Karpas-422 (cell line): ENCODE measurements at regions not wholly inside any gene's neighbourhood (a gene's known extent, or its start where the extent isn't known, plus 50 kb on each side); places are given as distances from the start of the nearest gene placed in this dataset.

ENCODE experiments used
- DNase-seq: peaks from one replicate; pipeline ENCODE4 v3.0.0-alpha.2; 2015
- H2AFZ ChIP-seq: fragments of 200-600 bp; sonication (generic); 2 replicates; pipeline ENCODE4 v1.6.1; 2014; ENCODE audit warnings: antibody characterized with exemption, low read length, mixed read lengths
- H3K27ac ChIP-seq: fragments of 200-600 bp; sonication (generic); 2 replicates; pipeline ENCODE4 v1.5.1; 2014; ENCODE audit warnings: mild to moderate bottlenecking, low read length, moderate library complexity
- H3K27me3 ChIP-seq: fragments of 200-600 bp; sonication (generic); 2 replicates; pipeline ENCODE4 v1.6.1; 2014; ENCODE audit warnings: low read length, mixed read lengths
- H3K36me3 ChIP-seq: fragments of 200-600 bp; sonication (generic); 2 replicates; pipeline ENCODE4 v1.6.1; 2014; ENCODE audit warnings: low read length, mixed read lengths; ENCODE audit not compliant: insufficient read depth
- H3K4me1 ChIP-seq: fragments of 200-600 bp; sonication (generic); 2 replicates; pipeline ENCODE4 v1.6.1; 2014; ENCODE audit warnings: mild to moderate bottlenecking, low read length, mixed read lengths
- H3K4me2 ChIP-seq: fragments of 200-600 bp; sonication (generic); 2 replicates; pipeline ENCODE4 v1.6.1; 2014; ENCODE audit warnings: low read length, low read depth, mild to moderate bottlenecking; ENCODE audit not compliant: poor library complexity, severe bottlenecking
- H3K4me3 ChIP-seq: fragments of 200-600 bp; sonication (generic); 2 replicates; pipeline ENCODE4 v1.5.1; 2014; ENCODE audit warnings: mild to moderate bottlenecking, antibody characterized with exemption, low read length, mixed read lengths
- H3K79me2 ChIP-seq: fragments of 200-600 bp; sonication (generic); 2 replicates; pipeline ENCODE4 v1.6.1; 2014; ENCODE audit warnings: mild to moderate bottlenecking, low read length, mixed read lengths
- H3K9ac ChIP-seq: fragments of 200-600 bp; sonication (generic); 2 replicates; pipeline ENCODE4 v1.6.0; 2014; ENCODE audit warnings: low read length
- H3K9me2 ChIP-seq: fragments of 200-600 bp; sonication (generic), shearing (Covaris generic); replicated peaks from 2 replicates; pipeline ENCODE4 v1.6.0; 2014; ENCODE audit warnings: mild to moderate bottlenecking, low read length, moderate library complexity; ENCODE audit not compliant: insufficient read depth
- H3K9me3 ChIP-seq: fragments of 300-700, 200-600 bp; sonication (generic); 2 replicates; pipeline ENCODE4 v1.6.1; 2014; ENCODE audit warnings: low read length, mixed read lengths
- H4K20me1 ChIP-seq: fragments of 200-600 bp; sonication (generic); 2 replicates; pipeline ENCODE4 v1.6.1; 2014; ENCODE audit warnings: mild to moderate bottlenecking, antibody characterized with exemption, low read length, low read depth; ENCODE audit not compliant: insufficient read depth

DNA sequence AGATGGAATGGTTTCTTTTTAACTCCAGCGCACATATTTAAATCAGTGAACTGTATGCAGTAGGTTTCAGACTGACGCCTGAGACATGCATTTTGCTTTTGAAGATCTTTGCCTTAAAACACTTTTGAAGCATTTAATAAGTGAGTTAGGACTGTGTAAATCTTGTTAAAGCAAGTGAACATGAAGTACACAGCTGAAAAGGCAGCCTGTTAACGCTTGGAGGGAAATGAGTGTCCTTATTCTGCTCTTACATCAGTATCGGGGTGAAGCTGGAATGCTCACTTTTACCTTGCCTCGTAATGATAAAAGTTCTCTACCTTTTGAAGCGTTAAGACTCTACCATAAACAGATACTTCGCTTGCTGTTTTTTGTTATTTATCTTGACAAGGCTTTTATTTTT, 552.2 kb downstream of the ZNF608 start:
- H3K27ac ChIP-seq = no peak overlapping the region
- no peak overlapping the region for H2AFZ ChIP-seq
- no peaks in the 10 kb centered on the region for H3K27me3 ChIP-seq
- no peaks in the 10 kb centered on the region for H3K36me3 ChIP-seq
- H3K4me2 ChIP-seq = no peak overlapping the region
- no peak overlapping the region for H3K4me3 ChIP-seq
- H4K20me1 ChIP-seq = no peaks in the 10 kb centered on the region
- H3K4me1 ChIP-seq = no peaks in the 10 kb centered on the region
- H3K9me2 ChIP-seq = no peaks in the 10 kb centered on the region
- no peaks in the 10 kb centered on the region for H3K9me3 ChIP-seq
- no peak for DNase-seq
- no peak overlapping the region for H3K9ac ChIP-seq
- H3K79me2 ChIP-seq = no peaks in the 10 kb centered on the region

DNA sequence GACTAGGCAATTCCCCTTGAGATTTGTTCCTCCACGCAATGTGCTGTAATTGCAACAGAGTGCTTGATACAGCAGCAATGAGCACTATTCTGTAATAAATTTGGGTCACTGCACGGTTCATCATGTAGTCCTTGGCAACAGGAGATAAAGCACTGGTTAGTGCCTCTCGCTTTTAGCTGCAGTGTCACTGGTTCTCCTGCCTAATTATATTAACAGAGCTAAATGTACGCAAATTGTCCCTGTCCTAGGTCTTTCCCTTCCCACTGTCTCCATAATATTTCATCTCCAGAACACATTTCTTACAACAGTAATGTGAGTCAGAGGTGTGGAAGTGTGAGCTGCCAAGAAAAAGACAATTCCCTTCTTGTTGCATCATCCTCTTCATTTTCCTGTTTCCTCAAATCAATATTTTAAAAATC, 553.1 kb downstream of the ZNF608 start:
- H3K27me3 ChIP-seq = no peaks in the 10 kb centered on the region
- H3K9ac ChIP-seq = no peak overlapping the region
- no peak overlapping the region for H3K4me2 ChIP-seq
- no peaks in the 10 kb centered on the region for H3K9me2 ChIP-seq
- H3K36me3 ChIP-seq = no peaks in the 10 kb centered on the region
- DNase-seq = no peak
- H3K79me2 ChIP-seq = no peaks in the 10 kb centered on the region
- H3K27ac ChIP-seq = no peak overlapping the region
- no peaks in the 10 kb centered on the region for H4K20me1 ChIP-seq
- H3K4me1 ChIP-seq = no peaks in the 10 kb centered on the region
- no peaks in the 10 kb centered on the region for H3K9me3 ChIP-seq
- H2AFZ ChIP-seq = no peak overlapping the region
- no peak overlapping the region for H3K4me3 ChIP-seq

DNA sequence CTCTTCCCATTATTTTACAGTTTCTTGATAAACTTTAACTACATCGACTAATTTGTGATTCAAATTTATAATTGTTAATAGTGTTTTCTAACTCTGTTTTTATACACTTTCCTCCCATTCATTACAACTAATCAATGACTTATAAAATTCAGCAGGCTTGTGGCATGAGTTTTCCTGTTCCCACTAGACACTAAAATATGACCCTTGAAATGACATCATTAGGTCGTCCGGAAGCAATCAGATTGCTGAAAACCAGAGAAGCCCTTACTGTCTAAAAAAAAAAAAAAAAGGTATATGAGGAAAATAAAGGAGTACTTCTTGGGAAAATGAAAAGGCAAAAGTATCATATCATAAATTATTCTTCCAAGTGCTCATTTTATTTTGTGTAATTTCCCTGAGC, 553.7 kb downstream of the ZNF608 start:
- no peak overlapping the region for H3K27ac ChIP-seq
- no peaks in the 10 kb centered on the region for H3K9me2 ChIP-seq
- no peak overlapping the region for H3K4me3 ChIP-seq
- no peak overlapping the region for H3K4me2 ChIP-seq
- H3K9ac ChIP-seq = no peak overlapping the region
- no peaks in the 10 kb centered on the region for H4K20me1 ChIP-seq
- H3K79me2 ChIP-seq = no peaks in the 10 kb centered on the region
- DNase-seq = no peak
- H3K36me3 ChIP-seq = no peaks in the 10 kb centered on the region
- no peak overlapping the region for H2AFZ ChIP-seq
- no peaks in the 10 kb centered on the region for H3K27me3 ChIP-seq
- no peaks in the 10 kb centered on the region for H3K4me1 ChIP-seq
- no peaks in the 10 kb centered on the region for H3K9me3 ChIP-seq

DNA sequence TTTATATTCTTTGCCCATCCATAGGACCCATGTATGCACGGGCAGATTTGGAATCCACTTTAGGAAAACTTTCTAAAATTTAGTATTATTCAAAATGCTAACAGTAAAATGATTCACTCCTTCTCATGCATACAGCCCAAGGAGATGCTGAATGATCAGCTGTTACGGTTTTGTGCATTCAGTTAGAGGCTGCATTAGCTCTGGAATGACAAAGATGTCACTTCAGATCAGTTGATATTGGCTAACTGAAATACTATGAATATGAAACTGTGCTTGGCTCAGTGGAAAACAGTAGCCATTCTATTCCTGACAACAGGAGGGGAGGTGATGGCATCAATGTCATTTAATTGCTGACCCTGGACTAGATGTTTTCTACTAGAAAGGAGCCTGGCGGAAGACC, 560.7 kb downstream of the ZNF608 start:
- no peaks in the 10 kb centered on the region for H4K20me1 ChIP-seq
- H3K36me3 ChIP-seq = no peaks in the 10 kb centered on the region
- no peak overlapping the region for H3K27ac ChIP-seq
- no peak overlapping the region for H2AFZ ChIP-seq
- no peak overlapping the region for H3K4me3 ChIP-seq
- H3K9me2 ChIP-seq = no peaks in the 10 kb centered on the region
- no peaks in the 10 kb centered on the region for H3K79me2 ChIP-seq
- H3K4me2 ChIP-seq = no peak overlapping the region
- no peaks in the 10 kb centered on the region for H3K4me1 ChIP-seq
- no peak overlapping the region for H3K9ac ChIP-seq
- no peaks in the 10 kb centered on the region for H3K27me3 ChIP-seq
- H3K9me3 ChIP-seq = no peaks in the 10 kb centered on the region
- DNase-seq = no peak

DNA sequence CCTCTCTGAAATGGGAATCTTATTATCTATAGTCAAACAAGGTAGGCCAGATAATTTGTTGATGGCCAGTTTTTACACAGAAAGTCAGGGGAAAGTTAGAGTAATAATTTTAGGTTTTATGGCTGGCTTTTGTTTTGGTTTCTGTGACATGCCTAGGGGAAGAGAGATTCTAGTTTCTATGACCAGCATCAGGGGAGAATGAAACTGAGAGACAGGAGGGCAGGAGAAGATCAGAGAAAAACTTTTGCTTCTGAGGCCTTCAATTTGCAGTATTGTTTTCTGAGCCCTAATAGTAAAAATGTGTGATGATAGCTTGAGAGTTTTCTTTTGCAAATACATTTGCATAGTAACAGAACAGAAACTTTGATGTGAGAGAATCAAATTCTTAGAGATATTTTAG, 564.3 kb downstream of the ZNF608 start:
- Histone ChIP-seq H3K9me3 (no peaks in the 10 kb centered on the region), H3K9me2 (no peaks in the 10 kb centered on the region), H3K4me1 (no peaks in the 10 kb centered on the region), H4K20me1 (no peaks in the 10 kb centered on the region), H3K27me3 (no peaks in the 10 kb centered on the region), H3K9ac (no peak overlapping the region), H3K36me3 (no peaks in the 10 kb centered on the region), H3K4me2 (no peak overlapping the region), H3K79me2 (no peaks in the 10 kb centered on the region), H3K27ac (no peak overlapping the region), H2AFZ (no peak overlapping the region), H3K4me3 (no peak overlapping the region)
- no peak for DNase-seq

DNA sequence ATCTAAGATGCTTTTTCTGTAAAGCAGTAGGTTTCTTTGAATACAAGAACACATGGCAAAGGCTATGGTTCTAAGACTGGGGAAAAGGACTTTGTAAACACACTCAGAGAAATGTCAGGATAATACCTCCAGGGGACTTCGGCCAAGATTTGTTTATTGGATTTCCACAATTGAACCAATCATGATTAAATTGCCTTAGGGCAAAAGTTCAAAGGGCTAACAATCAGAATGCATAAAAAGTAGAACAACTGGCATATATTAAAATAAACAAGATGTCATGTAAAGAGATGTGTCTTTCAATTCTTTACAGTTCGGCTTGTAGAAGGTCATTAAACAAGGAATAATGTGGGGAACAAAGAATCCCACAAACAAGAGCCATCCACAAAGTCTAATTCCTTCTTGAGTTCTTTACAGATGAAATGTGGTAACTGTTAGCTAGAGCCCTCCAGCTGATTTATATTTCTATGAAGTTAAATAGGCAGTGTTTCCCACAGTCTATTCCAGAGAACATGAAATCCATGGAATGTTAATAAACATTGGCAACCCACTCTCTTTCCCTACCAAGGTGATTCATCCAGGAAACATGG, 565.5 kb downstream of the ZNF608 start:
- Histone ChIP-seq H3K27me3 (no peaks in the 10 kb centered on the region), H3K9ac (no peak overlapping the region), H3K4me3 (no peak overlapping the region), H3K9me2 (no peaks in the 10 kb centered on the region), H3K9me3 (no peaks in the 10 kb centered on the region), H3K27ac (no peak overlapping the region), H3K4me2 (no peak overlapping the region), H3K79me2 (no peaks in the 10 kb centered on the region), H3K36me3 (no peaks in the 10 kb centered on the region), H2AFZ (no peak overlapping the region), H3K4me1 (no peaks in the 10 kb centered on the region), H4K20me1 (no peaks in the 10 kb centered on the region)
- DNase-seq = no peak

DNA sequence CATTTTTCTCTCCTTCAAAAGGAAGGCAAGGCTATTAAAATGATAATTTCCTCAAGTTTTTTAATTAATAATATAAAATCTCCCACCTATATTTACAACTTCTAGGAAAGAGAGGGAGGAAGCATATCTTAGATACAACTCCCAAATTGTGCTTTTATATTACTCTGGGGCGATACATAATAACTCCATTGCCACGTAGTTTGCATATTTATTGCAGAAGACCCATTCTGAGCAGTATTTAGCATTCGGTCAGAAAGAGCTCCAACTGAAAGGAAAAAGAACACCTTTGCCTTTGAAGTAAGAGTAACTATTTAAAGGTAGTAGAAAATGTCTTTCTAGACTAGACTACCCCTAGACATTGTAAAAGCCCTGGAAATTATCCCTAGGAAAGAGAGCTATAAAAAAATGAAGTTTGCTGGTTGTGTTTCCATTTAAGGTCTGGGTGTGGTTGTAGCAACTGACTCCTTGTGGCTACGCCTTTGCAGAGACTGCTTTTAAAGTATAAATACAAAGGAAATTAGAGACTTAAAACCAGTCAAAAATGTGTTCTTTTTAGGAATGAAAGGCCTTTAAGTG, 566.1 kb downstream of the ZNF608 start:
- Histone ChIP-seq H3K4me3 (no peak overlapping the region), H3K9ac (no peak overlapping the region), H3K27me3 (no peaks in the 10 kb centered on the region), H4K20me1 (no peaks in the 10 kb centered on the region), H3K4me1 (no peaks in the 10 kb centered on the region), H3K79me2 (no peaks in the 10 kb centered on the region), H3K4me2 (no peak overlapping the region), H3K27ac (no peak overlapping the region), H2AFZ (no peak overlapping the region), H3K9me3 (no peaks in the 10 kb centered on the region), H3K36me3 (no peaks in the 10 kb centered on the region), H3K9me2 (no peaks in the 10 kb centered on the region)
- no peak for DNase-seq

DNA sequence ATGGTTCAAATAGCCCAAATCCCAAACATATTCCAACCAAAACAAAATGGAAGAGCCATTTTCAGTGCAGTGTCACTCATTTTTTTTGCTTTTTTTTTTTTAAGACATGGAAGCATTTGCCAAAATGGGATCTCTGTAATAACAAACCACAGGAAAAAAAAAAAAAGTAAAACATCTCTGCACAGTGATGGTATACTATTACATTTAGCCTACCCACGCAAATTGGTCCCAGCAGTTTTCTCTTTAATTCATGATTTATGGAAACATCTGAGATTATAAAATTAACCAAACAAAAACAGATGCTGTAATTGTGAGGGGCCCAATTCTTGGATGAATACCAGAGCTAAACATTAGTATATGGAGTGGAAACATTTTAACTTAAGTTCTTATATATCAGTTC, 566.6 kb downstream of the ZNF608 start:
- no peak overlapping the region for H3K27ac ChIP-seq
- H3K4me2 ChIP-seq = no peak overlapping the region
- no peaks in the 10 kb centered on the region for H3K27me3 ChIP-seq
- H3K79me2 ChIP-seq = no peaks in the 10 kb centered on the region
- no peak overlapping the region for H3K9ac ChIP-seq
- no peak overlapping the region for H2AFZ ChIP-seq
- H3K4me3 ChIP-seq = no peak overlapping the region
- no peaks in the 10 kb centered on the region for H3K36me3 ChIP-seq
- no peak for DNase-seq
- no peaks in the 10 kb centered on the region for H3K9me3 ChIP-seq
- H3K4me1 ChIP-seq = no peaks in the 10 kb centered on the region
- H4K20me1 ChIP-seq = no peaks in the 10 kb centered on the region
- no peaks in the 10 kb centered on the region for H3K9me2 ChIP-seq
